HepG2 (cell line): ENCODE measurements at regions not wholly inside any gene's neighbourhood (a gene's known extent, or its start where the extent isn't known, plus 50 kb on each side); places are given as distances from the start of the nearest gene placed in this dataset.
A peak's percentile ranks its signal among the peaks of the same experiment; 100 is the strongest.

Experiments used
- CREM ChIP-seq, 2 experiments: sonication (generic) in 1 of 2; formaldehyde crosslinking in 1 of 2; IDR thresholded peaks; 2 replicates each; pipeline versions ENCODE4 v1.4.0 to v1.6.1; 2016 to 2020; ENCODE audit warnings: antibody characterized with exemption in 1 of 2, mild to moderate bottlenecking in 1 of 2, missing genetic modification reagents in 1 of 2
- HCFC1 ChIP-seq: fragments of 150-350 bp; IDR thresholded peaks from 2 replicates; pipeline ENCODE4 v1.6.1; 2014; ENCODE audit warnings: low read depth, low read length
- KDM5A ChIP-seq: fragments of 200-600 bp; sonication (generic); IDR thresholded peaks from 2 replicates; pipeline ENCODE4 v1.7.0; 2018; ENCODE audit warnings: antibody characterized with exemption, mild to moderate bottlenecking, low read length, borderline replicate concordance
- MEIS2 ChIP-seq: sonication (generic); formaldehyde crosslinking; IDR thresholded peaks from 2 replicates; pipeline ENCODE4 v1.9.0; 2021; ENCODE audit warnings: mild to moderate bottlenecking, missing genetic modification reagents
- PAX8 ChIP-seq: sonication (generic); formaldehyde crosslinking; IDR thresholded peaks from 2 replicates; pipeline ENCODE4 v1.8.0; 2022; ENCODE audit warnings: mild to moderate bottlenecking, missing genetic modification reagents, borderline replicate concordance
- REXO4 ChIP-seq: sonication (generic); formaldehyde crosslinking; IDR thresholded peaks from 2 replicates; pipeline ENCODE4 v1.8.0; 2022; ENCODE audit warnings: missing genetic modification reagents, mild to moderate bottlenecking, borderline replicate concordance
- SNAPC2 ChIP-seq: sonication (generic); formaldehyde crosslinking; IDR thresholded peaks from 2 replicates; pipeline ENCODE4 v1.8.1; 2022; ENCODE audit warnings: mild to moderate bottlenecking, missing genetic modification reagents
- TARDBP ChIP-seq: sonication (generic); formaldehyde crosslinking; IDR thresholded peaks from 2 replicates; pipeline ENCODE4 v1.8.0; 2022; ENCODE audit warnings: mild to moderate bottlenecking, missing genetic modification reagents
- ZHX2 ChIP-seq, 2 experiments: sonication (generic) in 1 of 2; formaldehyde crosslinking in 1 of 2; IDR thresholded peaks; 2 replicates each; pipeline versions ENCODE4 v1.6.1 to v1.9.0; 2014 to 2022; ENCODE audit warnings: antibody characterized with exemption in 1 of 2, borderline replicate concordance in 1 of 2, inconsistent platforms in 1 of 2, low read depth in 1 of 2, missing genetic modification reagents in 1 of 2
- ZNF225 ChIP-seq: sonication (generic); formaldehyde crosslinking; IDR thresholded peaks from 2 replicates; pipeline ENCODE4 v1.4.0; 2020; ENCODE audit warnings: mild to moderate bottlenecking, missing genetic modification reagents
- ZNF274 ChIP-seq: sonication (generic); formaldehyde crosslinking; IDR thresholded peaks from 2 replicates; pipeline ENCODE4 v1.5.1; 2020; ENCODE audit warnings: mild to moderate bottlenecking, missing genetic modification reagents
- ZNF331 ChIP-seq: sonication (generic); formaldehyde crosslinking; IDR thresholded peaks from 2 replicates; pipeline ENCODE4 v1.4.0; 2020; ENCODE audit warnings: missing genetic modification reagents
- ZNF503 ChIP-seq: sonication (generic); formaldehyde crosslinking; IDR thresholded peaks from 2 replicates; pipeline ENCODE4 v1.4.0; 2020; ENCODE audit warnings: missing genetic modification reagents
- ZNF839 ChIP-seq: sonication (generic); formaldehyde crosslinking; IDR thresholded peaks from 2 replicates; pipeline ENCODE4 v1.4.0; 2020; ENCODE audit warnings: missing genetic modification reagents, mild to moderate bottlenecking, borderline replicate concordance
- ZSCAN22 ChIP-seq: sonication (generic); formaldehyde crosslinking; IDR thresholded peaks from 2 replicates; pipeline ENCODE4 v1.4.0; 2020; ENCODE audit warnings: mild to moderate bottlenecking, missing genetic modification reagents
- ZSCAN25 ChIP-seq: sonication (generic); formaldehyde crosslinking; IDR thresholded peaks from 2 replicates; pipeline ENCODE4 v1.8.0; 2022; ENCODE audit warnings: mild to moderate bottlenecking, missing genetic modification reagents
- TF ChIP-seq, protein P1 (sequence below): sonication (generic); formaldehyde crosslinking; IDR thresholded peaks from 2 replicates; pipeline ENCODE4 v1.5.1; 2020; ENCODE audit warnings: missing genetic modification reagents, mild to moderate bottlenecking, borderline replicate concordance

- TF ChIP-seq ZNF225 (no peak), ZSCAN22 (CRISPR knock-in tag) (no peak), ZNF503 (CRISPR knock-in tag) (peak; percentile 68), HCFC1 (no peak), ZSCAN25 (CRISPR knock-in tag) (no peak), ZNF274 (CRISPR knock-in tag) (no peak), TARDBP (CRISPR knock-in tag) (0 out of 2 replicates have a peak, but pooled peaks have one; percentile 54), CREM (IDR thresholded peaks at IDR 0.05) (peak; percentile 62), CREM (CRISPR knock-in tag; IDR thresholded peaks at IDR 0.05) (no peak), SNAPC2 (CRISPR knock-in tag) (no peak), PAX8 (CRISPR knock-in tag) (no peak), ZHX2 (IDR thresholded peaks at IDR 0.05; ENCODE audit: low read depth) (no peak), ZHX2 (CRISPR knock-in tag; IDR thresholded peaks at IDR 0.05; ENCODE audit: borderline replicate concordance) (no peak), ZNF839 (CRISPR knock-in tag) (no peak), REXO4 (CRISPR knock-in tag) (no peak), MEIS2 (no peak), KDM5A (no peak), ZNF331 (CRISPR knock-in tag) (no peak)
- TF ChIP-seq, protein P1, sequence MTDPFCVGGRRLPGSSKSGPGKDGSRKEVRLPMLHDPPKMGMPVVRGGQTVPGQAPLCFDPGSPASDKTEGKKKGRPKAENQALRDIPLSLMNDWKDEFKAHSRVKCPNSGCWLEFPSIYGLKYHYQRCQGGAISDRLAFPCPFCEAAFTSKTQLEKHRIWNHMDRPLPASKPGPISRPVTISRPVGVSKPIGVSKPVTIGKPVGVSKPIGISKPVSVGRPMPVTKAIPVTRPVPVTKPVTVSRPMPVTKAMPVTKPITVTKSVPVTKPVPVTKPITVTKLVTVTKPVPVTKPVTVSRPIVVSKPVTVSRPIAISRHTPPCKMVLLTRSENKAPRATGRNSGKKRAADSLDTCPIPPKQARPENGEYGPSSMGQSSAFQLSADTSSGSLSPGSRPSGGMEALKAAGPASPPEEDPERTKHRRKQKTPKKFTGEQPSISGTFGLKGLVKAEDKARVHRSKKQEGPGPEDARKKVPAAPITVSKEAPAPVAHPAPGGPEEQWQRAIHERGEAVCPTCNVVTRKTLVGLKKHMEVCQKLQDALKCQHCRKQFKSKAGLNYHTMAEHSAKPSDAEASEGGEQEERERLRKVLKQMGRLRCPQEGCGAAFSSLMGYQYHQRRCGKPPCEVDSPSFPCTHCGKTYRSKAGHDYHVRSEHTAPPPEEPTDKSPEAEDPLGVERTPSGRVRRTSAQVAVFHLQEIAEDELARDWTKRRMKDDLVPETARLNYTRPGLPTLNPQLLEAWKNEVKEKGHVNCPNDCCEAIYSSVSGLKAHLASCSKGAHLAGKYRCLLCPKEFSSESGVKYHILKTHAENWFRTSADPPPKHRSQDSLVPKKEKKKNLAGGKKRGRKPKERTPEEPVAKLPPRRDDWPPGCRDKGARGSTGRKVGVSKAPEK (CRISPR knock-in tag), result no peak
Observed at GRCh38 chr10:30527623-30528428, 93.8 kb downstream of the MAP3K8 start (continued).
